AG09309 (cell line): ENCODE measurements at regions not wholly inside any gene's neighbourhood (a gene's known extent, or its start where the extent isn't known, plus 50 kb on each side); places are given as distances from the start of the nearest gene placed in this dataset.

Source experiments
- DNase-seq: peaks from one replicate; pipeline ENCODE4 v3.0.0-alpha.2; 2010; ENCODE audit warnings: low read depth
- H3K4me3 ChIP-seq: 2 replicates; pipeline ENCODE4 v1.5.1; 2011; ENCODE audit warnings: mild to moderate bottlenecking, low read depth, low read length, moderate library complexity; ENCODE audit not compliant: control insufficient read depth
- TF ChIP-seq, protein P1 (sequence below): IDR thresholded peaks from 2 replicates; pipeline ENCODE4 v1.5.1; 2011; ENCODE audit warnings: mild to moderate bottlenecking, low read depth, low read length, inconsistent platforms; ENCODE audit not compliant: insufficient read depth, control insufficient read depth; ENCODE audit errors: missing control alignments

DNA sequence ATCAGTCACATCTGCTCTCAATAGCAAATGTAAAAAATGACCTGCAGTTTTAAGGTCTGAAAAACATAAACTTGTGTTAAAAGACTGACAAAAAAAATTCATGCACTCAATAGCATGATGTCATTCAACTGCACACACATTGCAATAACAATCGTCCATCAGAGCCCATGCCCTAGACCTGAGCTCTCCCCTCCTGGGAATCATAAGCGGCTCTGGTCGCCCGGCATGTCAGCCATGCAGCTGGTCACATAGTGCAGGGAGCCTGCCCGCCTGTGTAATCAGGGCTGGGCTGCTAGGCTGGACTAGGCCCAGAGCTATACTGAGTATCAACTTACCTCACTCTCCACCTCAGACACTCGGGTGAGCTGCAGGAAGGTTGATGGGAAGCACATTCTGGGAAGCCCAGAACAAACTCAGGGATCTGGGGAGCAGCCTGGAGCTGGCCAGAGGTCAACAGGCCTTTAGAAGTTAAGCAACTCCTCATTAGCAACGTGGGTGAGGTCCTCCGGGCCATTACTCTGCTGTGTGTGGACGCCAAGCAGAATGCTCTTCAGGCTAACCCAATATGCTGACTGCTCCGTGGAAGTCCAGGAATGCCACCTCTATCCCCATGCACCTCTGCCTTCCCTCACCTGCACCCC is 165.5 kb downstream of the TTC32 start:
- DNase-seq: no peak
- H3K4me3 ChIP-seq: no peak overlapping the region
- TF ChIP-seq, protein P1, sequence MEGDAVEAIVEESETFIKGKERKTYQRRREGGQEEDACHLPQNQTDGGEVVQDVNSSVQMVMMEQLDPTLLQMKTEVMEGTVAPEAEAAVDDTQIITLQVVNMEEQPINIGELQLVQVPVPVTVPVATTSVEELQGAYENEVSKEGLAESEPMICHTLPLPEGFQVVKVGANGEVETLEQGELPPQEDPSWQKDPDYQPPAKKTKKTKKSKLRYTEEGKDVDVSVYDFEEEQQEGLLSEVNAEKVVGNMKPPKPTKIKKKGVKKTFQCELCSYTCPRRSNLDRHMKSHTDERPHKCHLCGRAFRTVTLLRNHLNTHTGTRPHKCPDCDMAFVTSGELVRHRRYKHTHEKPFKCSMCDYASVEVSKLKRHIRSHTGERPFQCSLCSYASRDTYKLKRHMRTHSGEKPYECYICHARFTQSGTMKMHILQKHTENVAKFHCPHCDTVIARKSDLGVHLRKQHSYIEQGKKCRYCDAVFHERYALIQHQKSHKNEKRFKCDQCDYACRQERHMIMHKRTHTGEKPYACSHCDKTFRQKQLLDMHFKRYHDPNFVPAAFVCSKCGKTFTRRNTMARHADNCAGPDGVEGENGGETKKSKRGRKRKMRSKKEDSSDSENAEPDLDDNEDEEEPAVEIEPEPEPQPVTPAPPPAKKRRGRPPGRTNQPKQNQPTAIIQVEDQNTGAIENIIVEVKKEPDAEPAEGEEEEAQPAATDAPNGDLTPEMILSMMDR: no peak

DNA sequence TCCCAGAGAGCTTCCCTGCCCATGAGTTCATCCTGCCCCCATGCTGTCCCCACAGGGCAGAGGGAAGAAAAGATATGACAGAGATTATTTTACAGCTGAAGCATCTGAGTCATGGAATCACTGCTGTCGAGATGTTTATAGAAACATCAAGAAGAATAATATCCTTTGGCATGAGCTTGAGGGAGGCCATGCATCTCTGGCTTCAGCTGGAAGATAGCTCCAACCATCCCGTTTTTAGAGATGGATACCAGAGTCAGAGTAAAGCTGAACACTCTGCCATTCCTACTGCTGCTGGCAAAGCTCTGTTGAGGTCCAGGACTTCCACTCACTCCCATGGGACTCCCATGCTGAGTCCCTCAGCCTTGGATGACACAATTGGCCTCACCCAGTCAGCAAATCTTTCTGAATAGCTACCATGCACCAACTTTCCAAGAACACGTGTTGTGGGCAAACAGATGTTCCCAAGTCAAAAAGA is 167.8 kb downstream of the TTC32 start:
- H3K4me3 ChIP-seq: no peak overlapping the region
- peak; percentile 43 for DNase-seq
- TF ChIP-seq, protein P1: no peak

DNA sequence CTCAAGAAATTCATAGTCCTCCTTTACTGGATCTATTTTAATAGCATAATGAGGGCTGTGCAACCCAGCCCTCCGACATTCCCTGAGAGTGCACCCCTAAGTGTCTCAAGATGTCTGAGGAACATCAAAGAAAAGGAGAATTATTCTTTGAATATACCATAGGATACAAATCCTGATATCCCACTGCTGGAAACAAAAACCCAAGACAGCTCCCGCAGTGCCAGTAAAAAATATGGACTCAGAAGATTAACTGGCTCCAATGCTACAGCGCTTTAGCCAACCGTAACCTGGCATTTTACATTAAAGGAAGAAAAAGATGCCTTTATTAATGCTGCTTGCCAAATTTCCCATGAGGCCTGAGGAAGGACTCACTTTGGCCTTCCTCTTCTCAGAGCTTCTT is 168.4 kb downstream of the TTC32 start:
- TF ChIP-seq, protein P1: no peak

DNA sequence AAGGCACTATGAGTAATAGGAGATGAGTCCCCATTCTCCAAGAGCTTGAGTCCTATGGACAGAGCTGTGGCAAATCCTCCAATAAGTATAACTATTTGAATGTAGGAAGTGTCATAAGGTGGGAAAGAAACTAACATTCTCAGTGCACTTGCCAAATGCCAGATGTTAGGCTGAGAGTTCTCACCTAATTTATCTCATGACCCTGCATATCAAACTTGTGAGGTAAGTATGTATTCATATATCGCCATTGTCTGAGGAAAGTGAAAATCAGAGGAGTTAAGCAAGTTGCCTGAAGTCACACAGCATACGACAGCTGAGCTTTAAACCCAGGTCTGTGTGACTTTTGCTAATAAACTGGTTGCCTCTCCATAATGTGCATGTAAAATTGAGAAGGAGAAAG is 169.5 kb downstream of the TTC32 start:
- no peak overlapping the region for H3K4me3 ChIP-seq
- no peak for DNase-seq
- TF ChIP-seq, protein P1: no peak

More for the DNA sequence above, 168.4 kb downstream of the TTC32 start:
- H3K4me3 ChIP-seq: no peak overlapping the region
- DNase-seq: no peak

DNA sequence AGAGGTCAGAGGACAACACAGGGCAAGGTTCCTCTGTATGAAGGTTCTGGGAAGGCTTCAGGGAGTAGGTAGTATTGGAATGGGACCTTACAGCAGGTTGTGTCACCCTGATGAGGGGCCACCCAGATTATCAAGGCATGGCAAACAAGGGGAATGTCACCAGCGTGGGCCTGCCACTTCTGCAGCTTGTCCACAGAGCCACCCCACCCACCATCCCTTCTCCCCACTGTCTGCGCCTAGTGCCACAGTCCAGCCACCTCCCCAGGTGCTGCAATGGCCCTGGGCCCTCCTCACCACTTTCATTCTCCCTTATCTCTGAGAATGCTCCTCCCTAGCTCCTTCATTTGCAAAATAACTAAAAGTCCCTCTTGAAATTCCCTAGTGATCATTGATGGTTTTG is 170.3 kb downstream of the TTC32 start:
- no peak overlapping the region for H3K4me3 ChIP-seq
- TF ChIP-seq, protein P1: no peak
- no peak for DNase-seq

DNA sequence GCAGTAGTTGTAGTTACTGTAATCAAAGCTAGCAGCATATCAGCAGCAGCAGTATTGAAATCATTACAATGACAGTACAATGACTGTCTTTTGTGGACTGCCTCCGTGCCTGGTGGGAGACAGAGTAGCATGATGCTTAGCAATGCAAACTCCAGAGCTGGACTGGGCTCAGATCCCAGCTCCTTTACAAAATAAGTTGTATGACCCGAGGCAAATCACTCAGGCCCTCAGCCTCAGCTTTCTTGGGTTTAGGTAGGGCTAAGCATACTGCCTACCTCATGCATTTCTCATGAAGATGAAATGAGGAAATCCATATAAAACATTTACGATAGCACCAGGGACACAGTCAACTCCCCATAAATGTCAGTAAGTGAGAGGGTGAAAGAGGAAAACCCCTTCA is 170.7 kb downstream of the TTC32 start:
- no peak overlapping the region for H3K4me3 ChIP-seq
- DNase-seq: peak; percentile 23

More for the DNA sequence above, 170.7 kb downstream of the TTC32 start:
- TF ChIP-seq, protein P1: no peak
